ENCODE measurements at regions not wholly inside any gene's neighbourhood (a gene's known extent, or its start where the extent isn't known, plus 50 kb on each side); places are given as distances from the start of the nearest gene placed in this dataset.

GRCh38 chr2:120785228-120785966 is 49.7 kb downstream of the GLI2 start:
- CTCF ChIA-PET, result no interaction called here
- intact Hi-C loops (cut with micrococcal nuclease; ENCODE audit: unreplicated experiment), result no loop called here
- no TSS peak for BruUV-seq (replicated peaks)

GRCh38 chr2:120786038-120786960 is 50.6 kb downstream of the GLI2 start:
- H3K9me3 ChIP-seq (ENCODE audit: insufficient read depth, low read depth), result no peaks in the 10 kb centered on the region
- no peaks in the 10 kb centered on the region for H3F3A ChIP-seq (ENCODE audit: insufficient read depth, low read depth)
- H3K36me3 ChIP-seq (ENCODE audit: low read depth), result no peaks in the 10 kb centered on the region
- peaks cover 12% of the 10 kb centered on the region for H3K27me3 ChIP-seq (ENCODE audit: insufficient read depth, low read depth)
- H4K20me1 ChIP-seq (ENCODE audit: insufficient read depth), result no peaks in the 10 kb centered on the region
- H2AFZ ChIP-seq, result no peak overlapping the region
- no peak for DNase-seq
- ChIA-PET CTCF (no interaction called here), POLR2A (ENCODE audit: unreplicated experiment) (no interaction called here)
- peaks cover 4% of the 10 kb centered on the region for H3K4me1 ChIP-seq (replicated peaks; ENCODE audit: insufficient read depth)
- H3K4me2 ChIP-seq, result no peak overlapping the region
- BruUV-seq (replicated peaks), result no TSS peak
- H3K9me2 ChIP-seq (ENCODE audit: insufficient read depth), result no peaks in the 10 kb centered on the region
- TF ChIP-seq CTCF (conservative IDR thresholded peaks at IDR 0.05) (no peak), EZH2 (IDR thresholded peaks at IDR 0.05; ENCODE audit: low read depth) (no peak)
- intact Hi-C loops (cut with micrococcal nuclease; ENCODE audit: unreplicated experiment), result no loop called here
- H3K4me3 ChIP-seq, result no peak overlapping the region
- H3K27ac ChIP-seq, result no peak overlapping the region
- no peaks in the 10 kb centered on the region for H3K79me2 ChIP-seq (ENCODE audit: low read depth)

More at GRCh38 chr2:120785228-120785966, 49.7 kb downstream of the GLI2 start:
- no peak overlapping the region for H3K27ac ChIP-seq
- H3K4me1 ChIP-seq (replicated peaks; ENCODE audit: insufficient read depth), result no peaks in the 10 kb centered on the region
- no peaks in the 10 kb centered on the region for H3K36me3 ChIP-seq (ENCODE audit: low read depth)
- H3K4me2 ChIP-seq, result no peak overlapping the region
- H3K9me3 ChIP-seq (ENCODE audit: insufficient read depth, low read depth), result no peaks in the 10 kb centered on the region
- POLR2A ChIA-PET (ENCODE audit: unreplicated experiment), result no interaction called here
- DNase-seq, result no peak
- no peaks in the 10 kb centered on the region for H3K9me2 ChIP-seq (ENCODE audit: insufficient read depth)
- H3F3A ChIP-seq (ENCODE audit: insufficient read depth, low read depth), result no peaks in the 10 kb centered on the region
- TF ChIP-seq CTCF (conservative IDR thresholded peaks at IDR 0.05) (no peak), EZH2 (IDR thresholded peaks at IDR 0.05; ENCODE audit: low read depth) (no peak)
- H3K27me3 ChIP-seq (ENCODE audit: insufficient read depth, low read depth), result peaks cover 16% of the 10 kb centered on the region
- no peaks in the 10 kb centered on the region for H3K79me2 ChIP-seq (ENCODE audit: low read depth)
- H2AFZ ChIP-seq, result no peak overlapping the region
- H4K20me1 ChIP-seq (ENCODE audit: insufficient read depth), result no peaks in the 10 kb centered on the region
- no peak overlapping the region for H3K4me3 ChIP-seq

GRCh38 chr2:120787111-120787821 is 51.6 kb downstream of the GLI2 start:
- no peak for DNase-seq
- TF ChIP-seq CTCF (conservative IDR thresholded peaks at IDR 0.05) (no peak), EZH2 (IDR thresholded peaks at IDR 0.05; ENCODE audit: low read depth) (no peak)
- H3K27me3 ChIP-seq (ENCODE audit: insufficient read depth, low read depth), result peaks cover 12% of the 10 kb centered on the region
- ChIA-PET POLR2A (ENCODE audit: unreplicated experiment) (no interaction called here), CTCF (no interaction called here)
- no peaks in the 10 kb centered on the region for H3K36me3 ChIP-seq (ENCODE audit: low read depth)
- H3K4me2 ChIP-seq, result no peak overlapping the region
- intact Hi-C loops (cut with micrococcal nuclease; ENCODE audit: unreplicated experiment), result no loop called here
- no peak overlapping the region for H3K4me3 ChIP-seq
- no peak overlapping the region for H3K27ac ChIP-seq
- peaks cover 12% of the 10 kb centered on the region for H3K4me1 ChIP-seq (replicated peaks; ENCODE audit: insufficient read depth)
- H3F3A ChIP-seq (ENCODE audit: insufficient read depth, low read depth), result no peaks in the 10 kb centered on the region; the same call in 1 of the 2 replicates
- H4K20me1 ChIP-seq (ENCODE audit: insufficient read depth), result no peaks in the 10 kb centered on the region
- no peaks in the 10 kb centered on the region for H3K9me3 ChIP-seq (ENCODE audit: insufficient read depth, low read depth)
- BruUV-seq (replicated peaks), result no TSS peak
- no peaks in the 10 kb centered on the region for H3K79me2 ChIP-seq (ENCODE audit: low read depth)
- no peaks in the 10 kb centered on the region for H3K9me2 ChIP-seq (ENCODE audit: insufficient read depth)
- H2AFZ ChIP-seq, result no peak overlapping the region
